SK-N-SH (cell line): ENCODE measurements at regions not wholly inside any gene's neighbourhood (a gene's known extent, or its start where the extent isn't known, plus 50 kb on each side); places are given as distances from the start of the nearest gene placed in this dataset.

Experiments used
- CTCF ChIA-PET: fragments of 300-600, 350-600 bp; formaldehyde crosslinking; extraction: SDS; loops from one replicate; lab custom pipeline; 2021; lab: Yijun Ruan, JAX
- POLR2A ChIA-PET: fragments of 350-600 bp; sonication (Branson Sonifier 250); formaldehyde crosslinking; extraction: SDS; loops from one replicate; lab custom pipeline; 2020; ENCODE audit warnings: antibody characterized with exemption, inconsistent platforms; lab: Yijun Ruan, JAX
- DNase-seq: peaks from one replicate; pipeline ENCODE4 v3.0.0; 2012
- H2AFZ ChIP-seq: fragments of 200-600 bp; sonication (generic); 2 replicates; pipeline ENCODE4 v1.8.1; 2016; ENCODE audit warnings: antibody characterized with exemption, mild to moderate bottlenecking, low read depth
- H3F3A ChIP-seq: fragments of 200-600 bp; sonication (generic); replicated peaks from 2 replicates; pipeline ENCODE3; 2016; ENCODE audit warnings: antibody characterized with exemption, mild to moderate bottlenecking; ENCODE audit not compliant: insufficient read depth
- H3K27ac ChIP-seq, 2 experiments: fragments of 200-500 bp in 1 of 2; fragments of 200-600 bp in 1 of 2; sonication (Bioruptor generic) in 1 of 2; sonication (generic), shearing (Covaris generic) in 1 of 2; 2 replicates each; pipeline versions ENCODE4 v1.5.1 to v1.6.1; 2014 to 2016; ENCODE audit warnings: low read depth in 2 of 2, inconsistent platforms in 1 of 2, low read length in 1 of 2, mild to moderate bottlenecking in 1 of 2, mixed read lengths in 1 of 2
- H3K27me3 ChIP-seq: fragments of 200-600 bp; sonication (generic), shearing (Covaris generic); 2 replicates; pipeline ENCODE4 v1.6.1; 2016; ENCODE audit warnings: mixed run types; ENCODE audit not compliant: insufficient read depth
- H3K36me3 ChIP-seq, 2 experiments: fragments of 200-500 bp in 1 of 2; fragments of 200-600 bp in 1 of 2; sonication (Bioruptor generic) in 1 of 2; sonication (generic) in 1 of 2; replicated peaks in 1 of 2; 2 replicates each; pipeline versions ENCODE3 to v1.5.1; 2014 to 2016; ENCODE audit warnings: low read length in 1 of 2, mild to moderate bottlenecking in 1 of 2; ENCODE audit not compliant: insufficient read depth in 2 of 2, control insufficient read depth in 1 of 2
- H3K4me1 ChIP-seq, 2 experiments: fragments of 200-500 bp in 1 of 2; fragments of 200-600 bp in 1 of 2; sonication (Bioruptor generic) in 1 of 2; sonication (generic), shearing (Covaris generic) in 1 of 2; 2 replicates each; pipeline versions ENCODE4 v1.5.1 to v1.6.1; 2014 to 2016; ENCODE audit warnings: low read depth in 1 of 2, low read length in 1 of 2, mixed run types in 1 of 2; ENCODE audit not compliant: insufficient read depth in 2 of 2, control insufficient read depth in 1 of 2
- H3K4me2 ChIP-seq: fragments of 200-600 bp; sonication (generic), shearing (Covaris generic); 2 replicates; pipeline ENCODE4 v1.6.1; 2017; ENCODE audit warnings: mixed run types
- H3K4me3 ChIP-seq, 2 experiments: fragments of 200-500 bp in 1 of 2; fragments of 200-600 bp in 1 of 2; sonication (Bioruptor generic) in 1 of 2; sonication (generic), shearing (Covaris generic) in 1 of 2; 2 replicates each; pipeline versions ENCODE4 v1.5.1 to v1.8.1; 2014 to 2016; ENCODE audit warnings: low read depth in 2 of 2, inconsistent platforms in 1 of 2, low read length in 1 of 2, mild to moderate bottlenecking in 1 of 2, mixed read lengths in 1 of 2, moderate library complexity in 1 of 2
- H3K79me2 ChIP-seq: fragments of 200-600 bp; sonication (generic); 2 replicates; pipeline ENCODE4 v1.8.1; 2017; ENCODE audit warnings: mild to moderate bottlenecking; ENCODE audit not compliant: insufficient read depth
- H3K9ac ChIP-seq: fragments of 200-600 bp; sonication (generic); 2 replicates; pipeline ENCODE4 v1.6.1; 2017; ENCODE audit warnings: mixed run types
- H3K9me2 ChIP-seq: fragments of 200-600 bp; sonication (generic); 2 replicates; pipeline ENCODE4 v1.6.1; 2017; ENCODE audit warnings: mixed run types
- H3K9me3 ChIP-seq: fragments of 200-600 bp; sonication (generic); 2 replicates; pipeline ENCODE4 v1.6.1; 2017; ENCODE audit warnings: mixed run types, mild to moderate bottlenecking, moderate library complexity
- H4K20me1 ChIP-seq: fragments of 200-600 bp; sonication (generic); 2 replicates; pipeline ENCODE4 v1.6.1; 2017; ENCODE audit warnings: mild to moderate bottlenecking, mixed run types; ENCODE audit not compliant: insufficient read depth
- CHD2 ChIP-seq: fragments of 150-350 bp; IDR thresholded peaks from 2 replicates; pipeline ENCODE4 v1.6.1; 2018; ENCODE audit warnings: low read length; ENCODE audit not compliant: partially characterized antibody
- EP300 ChIP-seq, 2 experiments: IDR thresholded peaks; 2 replicates each; pipeline versions ENCODE4 v1.4.0 to v1.6.1; 2012; ENCODE audit warnings: borderline replicate concordance in 1 of 2, low read depth in 1 of 2, low read length in 1 of 2
- FOXJ3 ChIP-seq: sonication (generic); formaldehyde crosslinking; IDR thresholded peaks from 2 replicates; pipeline ENCODE4 v1.5.1; 2020; ENCODE audit warnings: mild to moderate bottlenecking, missing genetic modification reagents
- GABPA ChIP-seq: IDR thresholded peaks from 2 replicates; pipeline ENCODE4 v1.4.0; 2012; ENCODE audit warnings: low read depth, mild to moderate bottlenecking
- GATA2 ChIP-seq: sonication (generic); formaldehyde crosslinking; IDR thresholded peaks from 2 replicates; pipeline ENCODE4 v1.5.0; 2020; ENCODE audit warnings: mild to moderate bottlenecking, missing genetic modification reagents
- JUND ChIP-seq: IDR thresholded peaks from 2 replicates; pipeline ENCODE4 v1.4.0; 2012
- MEF2A ChIP-seq: IDR thresholded peaks from 2 replicates; pipeline ENCODE4 v1.4.0; 2012; ENCODE audit warnings: low read depth, borderline replicate concordance
- NRF1 ChIP-seq: IDR thresholded peaks from 2 replicates; pipeline ENCODE4 v1.6.1; 2012; ENCODE audit warnings: low read depth, mild to moderate bottlenecking, low read length
- RAD21 ChIP-seq: IDR thresholded peaks from 2 replicates; pipeline ENCODE4 v1.6.1; 2012; ENCODE audit warnings: mild to moderate bottlenecking, low read length
- RFX5 ChIP-seq: IDR thresholded peaks from 2 replicates; pipeline ENCODE4 v1.6.1; 2012; ENCODE audit warnings: mild to moderate bottlenecking, improper control_type of control experiment, low read length
- SIN3A ChIP-seq: IDR thresholded peaks from 2 replicates; pipeline ENCODE4 v1.6.1; 2012; ENCODE audit warnings: low read depth, mild to moderate bottlenecking, low read length, moderate library complexity, borderline replicate concordance
- SMC3 ChIP-seq: IDR thresholded peaks from 2 replicates; pipeline ENCODE4 v1.6.1; 2012; ENCODE audit warnings: low read depth, low read length, improper control_type of control experiment
- TCF12 ChIP-seq: IDR thresholded peaks from 2 replicates; pipeline ENCODE4 v1.4.0; 2012
- WGBS: methylation state at CpG from one replicate; pipeline ENCODE4 v1.1.6; 2017; ENCODE audit warnings: low lambda C conversion rate; 5-methylcytosine and 5-hydroxymethylcytosine counted together
- TF ChIP-seq, protein P1 (sequence below): fragments of 200-600 bp; sonication (generic); IDR thresholded peaks from 2 replicates; pipeline ENCODE4 v1.6.1; 2017; ENCODE audit warnings: antibody characterized with exemption, mild to moderate bottlenecking, moderate library complexity
- TF ChIP-seq, protein P2 (sequence below): IDR thresholded peaks from 2 replicates; pipeline ENCODE4; 2012
- TF ChIP-seq, protein P3 (sequence below): fragments of 150-350 bp; IDR thresholded peaks from 2 replicates; pipeline ENCODE4 v1.6.1; 2016; ENCODE audit warnings: mild to moderate bottlenecking, low read depth, low read length

DNA sequence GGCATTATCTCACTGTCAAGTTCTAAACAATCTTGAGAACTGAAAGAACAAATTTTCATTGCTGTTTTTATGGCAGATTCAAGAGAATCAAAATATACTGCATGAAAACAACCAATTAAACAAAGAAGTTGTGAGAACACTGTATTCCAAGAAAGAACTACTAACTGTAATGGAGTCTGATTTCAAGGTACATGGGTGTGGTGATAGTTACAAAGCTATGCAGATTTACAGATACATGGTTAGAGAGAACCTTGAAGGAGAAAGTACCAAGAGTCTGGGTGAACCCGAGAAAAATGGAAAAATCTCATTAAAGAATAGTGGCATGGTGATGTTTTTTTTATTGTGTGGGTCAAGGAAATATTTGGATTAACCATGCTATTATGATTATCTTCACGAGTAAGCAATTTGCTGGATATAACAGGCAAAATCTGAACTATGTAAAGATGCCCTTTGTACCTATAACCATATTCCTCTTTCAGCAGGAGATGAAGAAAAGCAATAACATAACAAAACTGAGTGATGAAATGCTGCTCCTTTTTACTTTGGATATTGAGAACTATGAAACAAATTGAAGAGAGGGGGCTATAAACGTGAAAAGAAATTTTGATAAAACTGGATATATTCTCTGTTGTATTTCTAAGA is 100.4 kb downstream of the PLSCR2 start:
- POLR2A ChIA-PET, result no interaction called here
- Histone ChIP-seq H3K9ac (no peak overlapping the region), H3K4me3 (no peak overlapping the region)
- TF ChIP-seq TCF12, result no peak
- no peak for TF ChIP-seq GABPA
- no peak for TF ChIP-seq NRF1
- TF ChIP-seq RAD21, result no peak
- TF ChIP-seq SIN3A, result no peak
- no peak for TF ChIP-seq MEF2A
- TF ChIP-seq FOXJ3, result no peak
- TF ChIP-seq, protein P1, sequence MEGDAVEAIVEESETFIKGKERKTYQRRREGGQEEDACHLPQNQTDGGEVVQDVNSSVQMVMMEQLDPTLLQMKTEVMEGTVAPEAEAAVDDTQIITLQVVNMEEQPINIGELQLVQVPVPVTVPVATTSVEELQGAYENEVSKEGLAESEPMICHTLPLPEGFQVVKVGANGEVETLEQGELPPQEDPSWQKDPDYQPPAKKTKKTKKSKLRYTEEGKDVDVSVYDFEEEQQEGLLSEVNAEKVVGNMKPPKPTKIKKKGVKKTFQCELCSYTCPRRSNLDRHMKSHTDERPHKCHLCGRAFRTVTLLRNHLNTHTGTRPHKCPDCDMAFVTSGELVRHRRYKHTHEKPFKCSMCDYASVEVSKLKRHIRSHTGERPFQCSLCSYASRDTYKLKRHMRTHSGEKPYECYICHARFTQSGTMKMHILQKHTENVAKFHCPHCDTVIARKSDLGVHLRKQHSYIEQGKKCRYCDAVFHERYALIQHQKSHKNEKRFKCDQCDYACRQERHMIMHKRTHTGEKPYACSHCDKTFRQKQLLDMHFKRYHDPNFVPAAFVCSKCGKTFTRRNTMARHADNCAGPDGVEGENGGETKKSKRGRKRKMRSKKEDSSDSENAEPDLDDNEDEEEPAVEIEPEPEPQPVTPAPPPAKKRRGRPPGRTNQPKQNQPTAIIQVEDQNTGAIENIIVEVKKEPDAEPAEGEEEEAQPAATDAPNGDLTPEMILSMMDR, result no peak
- no peak for TF ChIP-seq GATA2 (CRISPR knock-in tag)
- no peak for TF ChIP-seq EP300 (IDR thresholded peaks at IDR 0.05; ENCODE audit: borderline replicate concordance in 1 of 2, low read depth in 1 of 2, low read length in 1 of 2)
- TF ChIP-seq CHD2, result no peak
- TF ChIP-seq, protein P2, sequence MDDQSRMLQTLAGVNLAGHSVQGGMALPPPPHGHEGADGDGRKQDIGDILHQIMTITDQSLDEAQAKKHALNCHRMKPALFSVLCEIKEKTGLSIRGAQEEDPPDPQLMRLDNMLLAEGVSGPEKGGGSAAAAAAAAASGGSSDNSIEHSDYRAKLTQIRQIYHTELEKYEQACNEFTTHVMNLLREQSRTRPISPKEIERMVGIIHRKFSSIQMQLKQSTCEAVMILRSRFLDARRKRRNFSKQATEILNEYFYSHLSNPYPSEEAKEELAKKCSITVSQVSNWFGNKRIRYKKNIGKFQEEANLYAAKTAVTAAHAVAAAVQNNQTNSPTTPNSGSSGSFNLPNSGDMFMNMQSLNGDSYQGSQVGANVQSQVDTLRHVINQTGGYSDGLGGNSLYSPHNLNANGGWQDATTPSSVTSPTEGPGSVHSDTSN, result no peak
- no peak for TF ChIP-seq SMC3
- TF ChIP-seq, protein P3, sequence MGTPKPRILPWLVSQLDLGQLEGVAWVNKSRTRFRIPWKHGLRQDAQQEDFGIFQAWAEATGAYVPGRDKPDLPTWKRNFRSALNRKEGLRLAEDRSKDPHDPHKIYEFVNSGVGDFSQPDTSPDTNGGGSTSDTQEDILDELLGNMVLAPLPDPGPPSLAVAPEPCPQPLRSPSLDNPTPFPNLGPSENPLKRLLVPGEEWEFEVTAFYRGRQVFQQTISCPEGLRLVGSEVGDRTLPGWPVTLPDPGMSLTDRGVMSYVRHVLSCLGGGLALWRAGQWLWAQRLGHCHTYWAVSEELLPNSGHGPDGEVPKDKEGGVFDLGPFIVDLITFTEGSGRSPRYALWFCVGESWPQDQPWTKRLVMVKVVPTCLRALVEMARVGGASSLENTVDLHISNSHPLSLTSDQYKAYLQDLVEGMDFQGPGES, result no peak
- no peak for TF ChIP-seq JUND
- TF ChIP-seq RFX5, result no peak
- TF ChIP-seq, all 33 proteins: peak for 0
- H3K36me3 ChIP-seq, result no peaks in the 10 kb centered on the region
- no peaks in the 10 kb centered on the region for H3K79me2 ChIP-seq
- no peaks in the 10 kb centered on the region for H3K9me3 ChIP-seq
- H3K27ac ChIP-seq, result no peak overlapping the region
- H3K4me2 ChIP-seq, result no peak overlapping the region
- no peaks in the 10 kb centered on the region for H3K27me3 ChIP-seq
- 0 out of 2 replicates have a peak, but pooled peaks cover 4% of the 10 kb centered on the region for H3K9me2 ChIP-seq
- DNase-seq, result no peak
- CTCF ChIA-PET, result no interaction called here
- H3K4me1 ChIP-seq, result no peaks in the 10 kb centered on the region
- no peaks in the 10 kb centered on the region for H3F3A ChIP-seq
- no peak overlapping the region for H2AFZ ChIP-seq
- H4K20me1 ChIP-seq, result no peaks in the 10 kb centered on the region
- 4% methylated on average over 3 of the region's 3 CpGs for WGBS
